Islet of Langerhans (tissue), 1 donor: ENCODE measurements at regions not wholly inside any gene's neighbourhood (a gene's known extent, or its start where the extent isn't known, plus 50 kb on each side); places are given as distances from the start of the nearest gene placed in this dataset.
"Not testable (repeated sequence)": the region's sequence is repeated elsewhere in the genome, so short reads cannot be mapped to it uniquely, and the experiment has no call there.

Experiments used
- FAIRE-seq: peaks from one replicate; lab custom pipeline; 2011; peaks lifted over from hg19 to GRCh38; lab: Jason Lieb, UNC

DNA sequence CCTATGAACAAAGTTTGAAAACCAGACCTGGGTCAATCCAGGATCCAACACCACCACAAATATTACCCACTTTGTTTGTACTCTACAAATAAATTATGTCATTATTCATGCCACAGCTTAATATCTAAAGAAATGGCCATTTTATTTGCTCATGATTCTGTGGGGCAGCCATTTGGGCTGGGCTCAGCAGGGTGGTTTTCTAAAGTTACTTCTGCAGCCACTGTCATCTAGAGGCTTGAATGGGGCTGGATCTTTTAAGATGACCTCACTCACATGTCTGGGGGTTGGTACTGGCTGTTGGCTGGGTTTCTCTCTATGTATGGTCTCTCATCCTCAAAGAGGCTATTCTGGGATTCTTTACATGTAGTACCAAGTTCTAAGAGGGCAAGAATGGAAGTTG is 96.2 kb downstream of the VCPKMT start:
- no peak for FAIRE-seq

DNA sequence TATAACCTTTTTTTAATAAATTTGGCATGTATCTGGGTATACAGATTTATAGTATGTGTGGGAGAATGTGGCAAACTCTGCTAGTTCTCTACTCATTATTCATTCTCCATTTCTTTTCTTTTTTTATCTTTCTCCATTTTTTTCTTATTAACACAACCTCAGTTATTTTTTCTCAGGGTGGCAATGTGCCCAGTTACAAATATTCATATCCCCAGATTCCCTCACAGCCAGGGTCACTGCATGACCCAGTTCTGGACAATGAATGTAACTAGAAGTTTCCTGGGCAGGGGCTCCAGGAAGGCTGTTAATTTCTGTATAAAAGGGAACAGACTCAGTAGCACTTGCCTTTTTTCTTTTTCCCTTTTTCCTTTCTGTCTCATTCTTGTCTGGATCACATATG is 95.6 kb downstream of the VCPKMT start:
- FAIRE-seq = no peak

DNA sequence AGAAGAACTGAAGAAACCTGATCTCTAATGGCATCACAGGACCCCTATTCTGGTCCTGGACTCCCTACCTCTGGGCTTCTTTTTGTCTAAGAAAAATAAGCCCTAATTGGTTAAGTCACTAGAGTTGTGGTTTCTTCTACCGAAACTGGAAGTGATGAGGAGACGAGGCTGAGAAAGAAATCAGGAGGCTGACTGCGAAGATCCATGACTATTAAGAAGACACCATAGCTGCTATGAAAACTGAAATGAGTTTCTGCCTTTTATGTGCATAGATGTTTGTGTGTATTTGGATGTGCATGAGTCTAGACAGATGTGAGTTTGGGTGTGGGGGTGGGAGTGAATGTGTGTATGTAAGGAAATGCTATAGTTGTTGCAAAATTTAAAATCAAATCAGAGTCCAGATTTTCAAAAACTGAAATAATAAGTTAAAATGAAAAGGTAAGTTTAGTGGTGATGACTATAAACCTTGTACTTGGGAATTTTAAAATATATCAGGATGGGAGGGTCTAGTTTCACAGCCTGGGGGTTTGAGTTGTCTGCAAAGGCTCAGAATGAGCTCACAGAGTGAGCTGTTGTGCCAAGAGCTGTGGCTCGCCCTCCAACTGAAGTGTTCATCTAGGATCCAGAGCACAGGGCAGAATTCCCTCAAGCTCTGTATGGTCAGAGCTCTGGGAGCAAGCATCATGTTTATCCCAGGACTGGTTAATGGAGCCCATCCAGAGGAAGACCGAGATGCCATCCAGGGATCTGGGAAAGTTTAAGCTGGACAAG is 94.9 kb downstream of the VCPKMT start:
- FAIRE-seq = no peak

- no peak for FAIRE-seq
Observed at GRCh38 chr14:50022661-50023060, 93.7 kb downstream of the VCPKMT start.

- FAIRE-seq = no peak
Observed at GRCh38 chr14:50023671-50024490, 92.5 kb downstream of the VCPKMT start.

DNA sequence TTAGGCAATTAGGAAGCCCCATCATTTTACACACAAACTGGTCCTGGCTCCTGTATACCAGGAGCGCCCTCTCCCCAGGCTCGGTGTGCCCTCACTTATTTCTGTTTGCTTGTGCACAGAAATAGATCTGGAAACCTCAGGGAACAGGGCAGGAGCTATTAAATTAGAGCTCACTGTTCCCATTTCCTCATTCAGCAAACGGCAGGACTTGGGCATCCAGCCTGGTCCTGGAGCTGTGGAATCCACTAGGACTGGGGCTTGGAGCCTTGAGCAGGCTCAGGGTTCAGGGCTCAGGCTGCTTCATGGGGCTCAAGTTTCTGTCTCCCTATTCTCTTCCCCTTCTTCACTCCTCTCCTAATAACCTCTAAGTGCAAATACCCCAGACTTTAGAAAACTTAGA is 91.3 kb downstream of the VCPKMT start:
- FAIRE-seq = no peak

- FAIRE-seq = no peak
Observed at GRCh38 chr14:50025776-50026175, 90.6 kb downstream of the VCPKMT start.

DNA sequence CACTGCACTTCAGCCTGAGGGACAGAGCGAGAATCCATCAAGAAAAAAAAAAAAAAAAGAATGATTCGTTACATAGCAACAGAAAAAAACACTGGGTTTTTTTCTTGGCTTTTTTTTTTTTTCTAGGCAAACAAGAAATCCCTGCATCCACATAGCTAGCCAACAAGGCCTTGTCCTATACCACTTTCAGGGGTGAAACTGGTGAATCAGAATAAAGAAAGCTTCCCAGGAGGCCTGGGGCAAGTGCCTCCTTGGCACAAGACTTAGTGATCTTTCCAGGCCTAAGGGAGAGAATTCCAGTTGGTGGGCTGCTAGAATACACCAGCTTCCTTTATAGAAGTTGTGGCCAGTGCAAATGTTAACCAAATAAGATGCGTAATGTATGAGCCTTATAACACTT is 90.0 kb downstream of the VCPKMT start:
- FAIRE-seq = no peak

DNA sequence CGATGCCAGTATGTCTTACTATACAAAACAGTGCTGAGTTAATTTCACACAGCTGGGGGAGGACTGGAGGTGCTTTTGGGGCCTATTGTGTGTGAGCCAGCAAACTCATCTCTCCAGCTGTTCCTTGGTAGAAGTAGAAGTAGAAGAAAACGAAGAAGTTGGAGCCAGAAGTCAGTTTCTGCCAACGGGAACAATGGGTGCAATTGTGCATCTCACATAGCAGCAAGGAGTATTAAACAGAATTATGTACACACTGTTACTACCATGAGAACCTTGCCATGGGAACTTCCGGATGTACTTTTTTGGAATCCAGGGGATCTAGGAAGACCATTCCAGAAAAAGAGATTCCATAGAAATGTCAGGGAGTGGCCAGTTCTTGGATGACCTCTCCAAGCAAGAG is 88.6 kb downstream of the VCPKMT start:
- no peak for FAIRE-seq

DNA sequence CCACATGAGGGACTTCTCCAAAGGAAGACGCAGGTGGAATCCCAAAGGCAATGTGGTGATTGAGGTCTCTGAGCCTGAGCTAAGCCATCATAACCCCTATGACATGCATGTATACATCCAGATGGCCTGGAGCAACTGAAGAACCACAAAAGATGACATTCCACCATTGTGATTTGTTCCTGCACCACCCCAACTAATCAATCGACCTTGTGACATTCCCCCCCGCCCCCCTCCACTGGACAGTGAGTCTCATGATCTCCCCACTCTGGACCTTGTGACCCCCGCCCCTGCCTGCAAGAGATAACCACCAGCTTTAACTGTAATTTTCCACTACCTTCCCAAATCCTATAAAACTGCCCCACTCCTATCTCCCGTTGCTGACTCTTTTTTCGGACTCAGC is 87.9 kb downstream of the VCPKMT start:
- no peak for FAIRE-seq

DNA sequence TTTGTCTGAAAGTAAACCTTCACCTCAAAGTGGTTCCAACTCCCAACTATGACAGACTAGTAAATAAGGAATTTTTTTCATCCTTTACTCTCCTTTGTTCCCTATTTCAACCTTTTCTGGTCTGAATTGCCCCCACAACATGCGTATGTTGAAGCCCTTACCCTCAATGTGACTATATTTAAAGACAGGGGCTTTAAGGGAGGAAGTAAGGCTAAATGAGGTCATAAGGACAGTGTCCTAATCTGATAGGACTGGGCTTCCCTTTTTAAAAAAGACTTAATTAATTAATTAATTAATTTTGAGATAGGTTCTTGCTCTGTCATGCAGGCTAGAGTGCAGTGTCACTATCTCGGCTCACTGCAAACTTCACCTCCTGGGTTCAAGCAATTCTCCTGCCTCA is 86.3 kb downstream of the VCPKMT start:
- FAIRE-seq = no peak

- FAIRE-seq = not testable (repeated sequence)
Observed at GRCh38 chr14:50030911-50031310, 85.5 kb downstream of the VCPKMT start.

DNA sequence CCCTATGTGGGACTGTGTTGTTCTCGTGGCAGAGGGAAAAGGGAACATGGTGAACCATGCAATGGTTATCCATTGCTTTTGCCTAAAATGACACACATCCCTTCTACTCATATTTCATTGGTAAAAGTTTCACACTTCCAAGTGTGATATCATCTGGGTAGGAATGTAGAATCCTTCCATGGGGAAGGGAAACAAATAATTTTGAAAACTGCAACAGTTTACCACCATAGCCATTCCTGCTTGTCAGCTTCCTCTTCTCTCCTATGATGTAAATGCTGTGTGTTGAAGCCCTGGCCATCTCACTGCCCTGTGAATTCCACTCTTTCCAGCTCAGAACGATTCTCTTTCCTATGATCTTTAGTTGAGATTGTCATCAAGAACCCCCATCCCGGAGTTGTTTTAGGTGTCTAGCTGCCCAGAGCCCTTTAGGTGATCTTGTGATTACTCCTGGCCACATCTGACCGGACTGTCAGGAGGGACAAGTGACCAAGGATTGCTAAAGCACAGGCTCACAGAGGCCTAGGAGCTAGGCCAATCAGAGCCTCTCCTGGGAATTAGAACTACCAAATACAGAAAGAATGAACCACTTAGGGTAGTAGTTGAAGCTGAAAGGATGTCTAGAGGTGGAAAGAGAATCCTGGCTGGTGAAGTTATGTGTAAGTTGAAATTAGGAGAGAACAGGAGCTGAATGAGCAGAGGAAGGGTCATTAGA is 84.6 kb downstream of the VCPKMT start:
- FAIRE-seq = no peak

- not testable (repeated sequence) for FAIRE-seq
Observed at GRCh38 chr14:50032462-50033167, 83.8 kb downstream of the VCPKMT start.

DNA sequence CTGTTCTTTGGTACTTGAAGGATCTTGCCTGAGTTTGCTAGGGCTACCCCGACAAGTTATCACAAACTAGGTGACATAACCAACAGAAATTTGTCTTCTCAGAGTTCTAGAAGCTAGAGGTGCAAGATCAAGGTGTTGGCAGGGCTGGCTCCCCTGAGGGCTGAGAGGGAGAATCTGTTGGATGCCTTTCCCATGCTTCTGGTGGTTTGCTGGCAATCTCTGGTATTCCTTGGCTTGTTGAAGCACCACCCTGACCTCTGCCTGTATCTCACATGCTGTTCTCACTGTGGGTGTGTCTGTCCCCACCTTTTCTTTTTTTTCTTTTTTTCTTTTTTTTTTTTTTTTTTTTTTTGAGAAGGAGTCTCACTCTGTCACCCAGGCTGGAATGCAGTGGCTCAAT is 81.2 kb downstream of the VCPKMT start:
- no peak for FAIRE-seq

GRCh38 chr14:50036211-50036610 is 80.2 kb downstream of the VCPKMT start:
- FAIRE-seq = no peak

DNA sequence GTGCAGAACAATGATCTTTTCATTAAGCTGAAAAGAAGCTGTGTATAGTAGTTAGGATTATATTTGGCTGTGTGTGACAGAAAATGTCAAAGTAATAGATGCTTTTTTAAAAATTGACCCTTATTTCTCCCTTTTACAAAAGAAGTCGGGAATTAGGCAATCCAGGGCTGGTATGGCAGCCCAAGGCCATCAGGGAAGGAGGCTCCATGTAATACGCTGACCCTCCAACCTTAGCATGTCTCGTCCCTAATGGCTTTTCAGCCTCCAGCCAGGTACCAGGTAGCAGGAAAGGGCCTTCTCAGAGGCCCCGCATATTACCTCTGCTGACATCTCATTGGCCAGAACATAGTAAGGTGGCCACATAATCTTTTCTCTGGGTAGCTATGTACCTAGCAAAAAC is 79.7 kb downstream of the VCPKMT start:
- no peak for FAIRE-seq

DNA sequence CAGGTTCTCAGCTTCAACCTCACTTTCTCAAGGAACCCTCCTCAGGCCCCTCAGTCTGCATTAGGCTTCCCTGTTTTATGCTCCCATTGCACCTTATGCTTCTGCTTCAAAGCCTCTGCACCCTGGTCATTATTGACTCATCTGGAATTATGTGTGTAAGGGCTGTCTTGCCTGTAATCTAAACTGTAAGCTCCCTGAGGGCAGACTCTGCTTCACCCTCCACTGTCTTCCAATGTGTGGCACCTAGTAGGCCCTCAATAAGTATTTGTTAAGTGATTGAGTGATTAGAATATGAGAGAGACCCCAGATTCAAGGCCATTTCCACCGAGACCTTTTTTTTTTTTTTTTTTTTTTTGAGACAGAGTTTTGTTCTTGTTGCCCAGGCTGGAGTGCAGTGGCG is 79.1 kb downstream of the VCPKMT start:
- FAIRE-seq = no peak

DNA sequence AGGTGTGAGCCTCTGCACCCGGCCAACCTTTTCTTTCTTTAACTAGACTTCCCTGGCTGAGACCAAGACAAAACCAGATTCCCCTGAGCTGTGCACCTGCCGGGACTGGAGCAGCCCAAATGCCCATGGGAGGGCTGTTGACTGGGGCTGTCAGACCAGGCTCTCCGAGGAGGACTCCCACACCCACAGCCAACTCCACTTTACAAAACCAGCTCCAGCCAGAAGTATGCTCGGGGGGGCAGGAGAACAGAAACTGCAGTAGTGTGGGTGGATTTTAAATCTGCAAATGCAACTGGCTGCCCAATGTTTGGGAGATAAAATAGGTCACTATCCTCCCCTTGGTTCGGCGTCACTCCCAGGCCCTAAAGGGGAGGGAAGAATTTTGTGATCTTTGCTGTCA is 78.5 kb downstream of the VCPKMT start:
- no peak for FAIRE-seq

- no peak for FAIRE-seq
Observed at GRCh38 chr14:50038398-50039119, 77.8 kb downstream of the VCPKMT start.

- FAIRE-seq = no peak
Observed at GRCh38 chr14:50039120-50039517, 77.3 kb downstream of the VCPKMT start.
